ENCODE measurements at regions not wholly inside any gene's neighbourhood (a gene's known extent, or its start where the extent isn't known, plus 50 kb on each side); places are given as distances from the start of the nearest gene placed in this dataset.

DNA sequence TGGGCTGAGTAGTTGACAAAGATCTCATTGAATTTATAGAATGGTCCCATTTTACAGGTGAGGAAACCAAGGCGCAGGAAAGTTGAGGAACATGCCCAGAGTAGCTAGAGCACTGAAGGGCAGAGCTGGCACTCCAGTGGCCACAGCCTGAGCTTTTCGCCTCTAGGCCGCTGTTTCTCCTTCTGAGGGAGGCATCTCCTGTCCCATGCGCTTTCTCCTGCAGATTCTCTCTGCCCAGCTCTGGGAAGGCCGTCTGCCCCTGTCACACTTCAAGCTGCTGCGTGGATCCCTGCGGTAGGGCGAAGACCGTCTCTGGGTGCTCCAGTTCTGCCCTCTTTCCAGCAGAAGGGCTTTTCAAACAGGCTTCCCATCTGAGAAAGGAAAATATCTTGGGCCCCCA lies 159.9 kb downstream of the ACTL8 start:
- Histone ChIP-seq H2AFZ (ENCODE audit: low read length) (no peak overlapping the region), H3K27me3 (ENCODE audit: control insufficient read depth in 3 of 3, insufficient read depth in 3 of 3, low read depth in 1 of 3, low read length in 3 of 3) (peaks cover 0 to 2% (median 0%) of the 10 kb centered on the region in 3 experiments), H3K18ac (ENCODE audit: low read length) (no peak overlapping the region), H3K9me3 (replicated peaks in 1 of 2; ENCODE audit: control insufficient read depth in 2 of 2, insufficient read depth in 1 of 2, low read depth in 1 of 2, low read length in 2 of 2) (no peaks in the 10 kb centered on the region), H2BK120ac (ENCODE audit: low read depth, low read length) (no peak overlapping the region), H3K27ac (replicated peaks; ENCODE audit: low read length) (no peak overlapping the region), H2BK12ac (ENCODE audit: low read length) (no peak overlapping the region), H3K79me1 (ENCODE audit: low read depth, low read length) (no peaks in the 10 kb centered on the region), H4K91ac (ENCODE audit: low read depth, low read length, poor library complexity) (no peak overlapping the region), H2BK15ac (ENCODE audit: low read length) (no peak overlapping the region), H3K14ac (ENCODE audit: low read length) (no peak overlapping the region), H3K4me3 (ENCODE audit: low read length in 2 of 2) (no peak overlapping the region), H3K9ac (ENCODE audit: low read depth, low read length, poor library complexity) (no peak overlapping the region), H3K4ac (ENCODE audit: low read length) (no peak overlapping the region), H3K23ac (ENCODE audit: low read depth, low read length, poor library complexity) (no peak overlapping the region), H2BK5ac (ENCODE audit: low read length) (no peak overlapping the region), H3K36me3 (replicated peaks in 1 of 2; ENCODE audit: control insufficient read depth in 2 of 2, insufficient read depth in 2 of 2, low read length in 2 of 2) (no peaks in the 10 kb centered on the region), H3K4me2 (ENCODE audit: insufficient read depth, low read length, poor library complexity, severe bottlenecking) (no peak overlapping the region), H4K8ac (ENCODE audit: low read depth, low read length) (no peak overlapping the region), H3K4me1 (ENCODE audit: control insufficient read depth in 2 of 2, insufficient read depth in 1 of 2, low read depth in 1 of 2, low read length in 2 of 2) (no peaks in the 10 kb centered on the region), H2AK5ac (ENCODE audit: low read depth, low read length) (no peak overlapping the region)
- no CpG with 5 or more reads among the region's 9 CpGs for WGBS, 2 donors (ENCODE audit: extremely low coverage in 2 of 2, insufficient read length in 2 of 2, insufficient replicate concordance in 1 of 2)
- DNase-seq (ENCODE audit: low spot score), result no peak

DNA sequence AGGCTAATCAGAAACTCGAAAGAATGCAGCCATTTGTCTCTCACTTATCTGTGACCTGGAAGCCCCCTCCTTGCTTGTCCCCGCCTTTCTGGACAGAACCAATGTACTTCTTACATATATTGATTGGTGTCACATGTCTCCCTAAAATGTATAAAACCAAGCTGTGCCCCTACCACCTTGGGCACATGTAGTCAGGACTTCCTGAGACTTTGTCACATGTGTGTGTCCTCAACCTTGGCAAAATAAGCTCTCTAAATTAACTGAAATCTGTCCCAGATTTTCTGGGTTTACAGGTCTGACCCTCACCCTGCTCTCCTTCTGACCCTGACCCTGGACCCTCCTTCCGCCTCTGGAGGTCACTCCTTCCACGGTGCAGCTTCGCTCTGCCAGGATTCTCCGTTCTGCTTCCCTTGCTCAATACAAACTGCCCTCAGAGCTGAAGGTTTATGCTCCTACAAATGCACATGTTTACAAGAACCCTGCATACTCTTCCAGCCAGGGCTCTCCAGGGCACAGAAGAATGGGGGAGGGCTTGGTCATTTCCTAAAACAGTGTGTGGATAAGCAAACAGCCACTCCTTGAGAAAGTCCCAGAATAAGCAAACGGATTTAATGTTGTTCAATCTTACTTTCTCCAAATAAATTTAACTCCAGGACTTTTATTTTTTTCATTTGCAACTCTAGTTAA lies 160.5 kb downstream of the ACTL8 start:
- DNase-seq (ENCODE audit: low spot score), result no peak
- no peak overlapping the region for H4K8ac ChIP-seq (ENCODE audit: low read depth, low read length)
- no peaks in the 10 kb centered on the region for H3K79me1 ChIP-seq (ENCODE audit: low read depth, low read length)
- no peaks in the 10 kb centered on the region for H3K36me3 ChIP-seq (replicated peaks in 1 of 2; ENCODE audit: control insufficient read depth in 2 of 2, insufficient read depth in 2 of 2, low read length in 2 of 2)
- H3K18ac ChIP-seq (ENCODE audit: low read length), result no peak overlapping the region
- H4K91ac ChIP-seq (ENCODE audit: low read depth, low read length, poor library complexity), result no peak overlapping the region
- no peak overlapping the region for H3K27ac ChIP-seq (replicated peaks; ENCODE audit: low read length)
- no CpG with 5 or more reads among the region's 7 CpGs for whole genome bisulfite sequencing, 2 donors (ENCODE audit: extremely low coverage in 2 of 2, insufficient read length in 2 of 2, insufficient replicate concordance in 1 of 2)
- no peak overlapping the region for H3K23ac ChIP-seq (ENCODE audit: low read depth, low read length, poor library complexity)
- no peak overlapping the region for H3K9ac ChIP-seq (ENCODE audit: low read depth, low read length, poor library complexity)
- H3K14ac ChIP-seq (ENCODE audit: low read length), result no peak overlapping the region
- H2AFZ ChIP-seq (ENCODE audit: low read length), result no peak overlapping the region
- H2BK12ac ChIP-seq (ENCODE audit: low read length), result no peak overlapping the region
- H3K4me3 ChIP-seq (ENCODE audit: low read length in 2 of 2), result no peak overlapping the region
- H3K4me2 ChIP-seq (ENCODE audit: insufficient read depth, low read length, poor library complexity, severe bottlenecking), result no peak overlapping the region
- H2AK5ac ChIP-seq (ENCODE audit: low read depth, low read length), result no peak overlapping the region
- H2BK120ac ChIP-seq (ENCODE audit: low read depth, low read length), result no peak overlapping the region
- no peak overlapping the region for H2BK15ac ChIP-seq (ENCODE audit: low read length)
- peaks cover 0 to 2% (median 0%) of the 10 kb centered on the region in 3 experiments for H3K27me3 ChIP-seq (ENCODE audit: control insufficient read depth in 3 of 3, insufficient read depth in 3 of 3, low read depth in 1 of 3, low read length in 3 of 3)
- H2BK5ac ChIP-seq (ENCODE audit: low read length), result no peak overlapping the region
- H3K4me1 ChIP-seq (ENCODE audit: control insufficient read depth in 2 of 2, insufficient read depth in 1 of 2, low read depth in 1 of 2, low read length in 2 of 2), result no peaks in the 10 kb centered on the region
- no peaks in the 10 kb centered on the region for H3K9me3 ChIP-seq (replicated peaks in 1 of 2; ENCODE audit: control insufficient read depth in 2 of 2, insufficient read depth in 1 of 2, low read depth in 1 of 2, low read length in 2 of 2)
- H3K4ac ChIP-seq (ENCODE audit: low read length), result no peak overlapping the region

DNA sequence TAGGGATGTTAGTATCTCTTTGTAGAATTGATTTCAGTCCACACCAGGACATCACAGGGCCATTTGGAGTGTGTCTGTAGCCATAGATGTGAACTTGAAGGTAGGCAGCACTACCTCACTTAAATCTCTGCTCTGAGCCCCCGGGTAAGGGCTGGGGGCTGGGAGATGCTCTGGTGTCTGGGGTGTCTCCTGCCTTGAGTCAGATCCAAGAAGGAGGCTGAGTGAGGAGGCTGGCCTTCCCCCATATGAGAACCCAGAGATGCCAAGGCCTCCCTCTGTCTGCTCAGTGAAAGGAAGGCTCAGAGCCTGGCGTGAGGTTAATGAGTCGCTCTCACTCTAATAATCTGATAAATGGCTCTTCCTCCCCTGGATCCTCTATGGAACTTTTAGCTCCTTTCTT lies 161.6 kb downstream of the ACTL8 start:
- Histone ChIP-seq H2AK5ac (ENCODE audit: low read depth, low read length) (no peak overlapping the region), H3K4me2 (ENCODE audit: insufficient read depth, low read length, poor library complexity, severe bottlenecking) (no peak overlapping the region), H3K27me3 (ENCODE audit: control insufficient read depth in 3 of 3, insufficient read depth in 3 of 3, low read depth in 1 of 3, low read length in 3 of 3) (peaks cover 0 to 2% (median 0%) of the 10 kb centered on the region in 3 experiments), H3K18ac (ENCODE audit: low read length) (no peak overlapping the region), H3K23ac (ENCODE audit: low read depth, low read length, poor library complexity) (no peak overlapping the region), H3K14ac (ENCODE audit: low read length) (no peak overlapping the region), H3K4me1 (ENCODE audit: control insufficient read depth in 2 of 2, insufficient read depth in 1 of 2, low read depth in 1 of 2, low read length in 2 of 2) (no peaks in the 10 kb centered on the region), H3K36me3 (replicated peaks in 1 of 2; ENCODE audit: control insufficient read depth in 2 of 2, insufficient read depth in 2 of 2, low read length in 2 of 2) (no peaks in the 10 kb centered on the region), H3K4me3 (ENCODE audit: low read length in 2 of 2) (no peak overlapping the region), H3K4ac (ENCODE audit: low read length) (no peak overlapping the region), H3K79me1 (ENCODE audit: low read depth, low read length) (no peaks in the 10 kb centered on the region), H4K8ac (ENCODE audit: low read depth, low read length) (no peak overlapping the region), H2BK15ac (ENCODE audit: low read length) (no peak overlapping the region), H2BK120ac (ENCODE audit: low read depth, low read length) (no peak overlapping the region), H3K9me3 (replicated peaks in 1 of 2; ENCODE audit: control insufficient read depth in 2 of 2, insufficient read depth in 1 of 2, low read depth in 1 of 2, low read length in 2 of 2) (no peaks in the 10 kb centered on the region), H2BK12ac (ENCODE audit: low read length) (no peak overlapping the region), H3K27ac (replicated peaks; ENCODE audit: low read length) (no peak overlapping the region), H2BK5ac (ENCODE audit: low read length) (no peak overlapping the region), H2AFZ (ENCODE audit: low read length) (no peak overlapping the region), H4K91ac (ENCODE audit: low read depth, low read length, poor library complexity) (no peak overlapping the region), H3K9ac (ENCODE audit: low read depth, low read length, poor library complexity) (no peak overlapping the region)
- no CpG with 5 or more reads among the region's 3 CpGs for WGBS, 2 donors (ENCODE audit: extremely low coverage in 2 of 2, insufficient read length in 2 of 2, insufficient replicate concordance in 1 of 2)
- no peak for DNase-seq (ENCODE audit: low spot score)

DNA sequence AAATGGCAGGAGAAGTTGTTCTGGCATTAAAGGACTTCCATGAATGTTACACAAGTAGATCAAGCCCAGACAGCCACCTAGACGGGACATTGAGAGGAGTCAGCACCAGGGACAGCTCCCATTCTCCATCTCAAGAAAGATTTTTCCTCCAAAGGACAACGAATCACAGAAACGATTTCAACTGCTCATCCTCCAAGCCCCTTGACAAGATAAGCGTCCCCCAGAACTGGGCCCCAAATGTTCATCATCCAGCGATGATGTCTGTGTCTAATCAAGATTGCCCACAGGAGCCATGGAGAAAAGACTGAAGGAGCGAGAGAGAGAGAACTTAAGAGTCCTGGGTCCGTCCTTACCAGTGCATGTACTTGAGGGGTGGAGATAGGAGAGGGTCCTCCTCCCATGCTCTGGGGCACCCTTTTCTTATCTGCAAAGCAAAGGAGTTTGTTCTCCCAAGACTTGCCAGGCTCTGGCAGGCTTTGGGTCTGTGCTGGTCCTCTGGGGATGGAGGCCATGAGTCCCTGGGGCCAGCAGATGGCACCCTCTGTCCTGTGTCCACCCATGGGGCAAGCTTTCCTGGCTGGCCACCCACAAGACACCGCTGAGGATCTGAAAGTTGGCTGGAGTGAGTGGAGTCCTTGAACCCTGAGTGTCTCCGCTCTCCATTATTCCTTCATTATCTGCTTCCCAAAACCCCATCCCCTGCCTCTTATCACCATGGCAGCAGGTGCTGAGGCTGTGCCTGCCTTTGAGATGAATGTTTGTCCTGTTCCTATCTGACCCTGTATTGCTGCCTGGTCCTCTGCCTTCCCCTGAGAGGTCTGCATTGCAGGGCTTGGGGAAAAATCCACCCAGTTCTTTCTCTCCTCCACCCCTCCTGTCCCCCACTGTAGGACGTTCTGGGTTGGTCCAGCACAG lies 164.6 kb downstream of the ACTL8 start:
- no CpG with 5 or more reads among the region's 10 CpGs for WGBS, 2 donors (ENCODE audit: extremely low coverage in 2 of 2, insufficient read length in 2 of 2, insufficient replicate concordance in 1 of 2)
- no peaks in the 10 kb centered on the region for H3K79me1 ChIP-seq (ENCODE audit: low read depth, low read length)
- no peaks in the 10 kb centered on the region for H3K36me3 ChIP-seq (replicated peaks in 1 of 2; ENCODE audit: control insufficient read depth in 2 of 2, insufficient read depth in 2 of 2, low read length in 2 of 2)
- H2BK120ac ChIP-seq (ENCODE audit: low read depth, low read length), result no peak overlapping the region
- no peak overlapping the region for H3K4ac ChIP-seq (ENCODE audit: low read length)
- no peak overlapping the region for H2BK5ac ChIP-seq (ENCODE audit: low read length)
- no peak overlapping the region for H3K18ac ChIP-seq (ENCODE audit: low read length)
- no peak overlapping the region for H3K4me3 ChIP-seq (ENCODE audit: low read length in 2 of 2)
- no peak overlapping the region for H4K91ac ChIP-seq (ENCODE audit: low read depth, low read length, poor library complexity)
- H3K23ac ChIP-seq (ENCODE audit: low read depth, low read length, poor library complexity), result no peak overlapping the region
- H2BK12ac ChIP-seq (ENCODE audit: low read length), result no peak overlapping the region
- H3K9ac ChIP-seq (ENCODE audit: low read depth, low read length, poor library complexity), result no peak overlapping the region
- H3K9me3 ChIP-seq (replicated peaks in 1 of 2; ENCODE audit: control insufficient read depth in 2 of 2, insufficient read depth in 1 of 2, low read depth in 1 of 2, low read length in 2 of 2), result no peaks in the 10 kb centered on the region
- no peak overlapping the region for H3K4me2 ChIP-seq (ENCODE audit: insufficient read depth, low read length, poor library complexity, severe bottlenecking)
- no peak overlapping the region for H2AFZ ChIP-seq (ENCODE audit: low read length)
- H3K27me3 ChIP-seq (ENCODE audit: control insufficient read depth in 3 of 3, insufficient read depth in 3 of 3, low read depth in 1 of 3, low read length in 3 of 3), result peaks cover 0 to 2% (median 0%) of the 10 kb centered on the region in 3 experiments
- H2BK15ac ChIP-seq (ENCODE audit: low read length), result no peak overlapping the region
- no peak overlapping the region for H3K27ac ChIP-seq (replicated peaks; ENCODE audit: low read length)
- H3K4me1 ChIP-seq (ENCODE audit: control insufficient read depth in 2 of 2, insufficient read depth in 1 of 2, low read depth in 1 of 2, low read length in 2 of 2), result no peaks in the 10 kb centered on the region
- H2AK5ac ChIP-seq (ENCODE audit: low read depth, low read length), result no peak overlapping the region
- peak; percentile 73 for DNase-seq (ENCODE audit: low spot score)
- no peak overlapping the region for H4K8ac ChIP-seq (ENCODE audit: low read depth, low read length)
- no peak overlapping the region for H3K14ac ChIP-seq (ENCODE audit: low read length)
